Common myeloid progenitor, CD34-positive (primary cell): ENCODE measurements at regions not wholly inside any gene's neighbourhood (a gene's known extent, or its start where the extent isn't known, plus 50 kb on each side); places are given as distances from the start of the nearest gene placed in this dataset.

Experiments
- CTCF ChIA-PET: fragments of 350-600 bp; sonication (Branson Sonifier 250); formaldehyde crosslinking; loops from one replicate; lab custom pipeline; 2021; ENCODE audit warnings: antibody characterized with exemption; lab: Charles Lee
- POLR2A ChIA-PET: fragments of 350-600 bp; sonication (Branson Sonifier 250); formaldehyde crosslinking; loops from one replicate; lab custom pipeline; 2021; ENCODE audit warnings: antibody characterized with exemption; lab: Charles Lee
- DNase-seq, 3 donors: peaks; one replicate each; pipeline versions ENCODE4 v3.0.0 to v3.0.0-alpha.2; 2013
- H3K27ac ChIP-seq, 2 experiments: 1 replicate in 1 of 2; 2 replicates in 1 of 2; pipeline ENCODE4 v1.7.0; 2013; ENCODE audit warnings: inconsistent platforms in 2 of 2, low read length in 2 of 2, mild to moderate bottlenecking in 2 of 2, low read depth in 1 of 2, moderate library complexity in 1 of 2; ENCODE audit not compliant: severe bottlenecking in 2 of 2, insufficient read depth in 1 of 2, poor library complexity in 1 of 2
- H3K27me3 ChIP-seq, 5 experiments: replicated peaks in 2 of 5; 1 replicate in 3 of 5; 2 replicates in 2 of 5; pipeline versions ENCODE4 v1.6.1 to v1.7.0; 2013; ENCODE audit warnings: low read length in 4 of 5, mild to moderate bottlenecking in 2 of 5, moderate library complexity in 2 of 5, inconsistent platforms in 1 of 5; ENCODE audit not compliant: insufficient read depth in 5 of 5, control insufficient read depth in 4 of 5
- H3K36me3 ChIP-seq, 4 experiments: 1 replicate in 2 of 4; 2 replicates in 2 of 4; pipeline versions ENCODE4 v1.6.1 to v1.7.0; 2013; ENCODE audit warnings: low read length in 3 of 4, control low read depth in 1 of 4, mild to moderate bottlenecking in 1 of 4; ENCODE audit not compliant: control insufficient read depth in 4 of 4, insufficient read depth in 4 of 4
- H3K4me1 ChIP-seq, 4 experiments: 1 replicate in 3 of 4; 2 replicates in 1 of 4; pipeline versions ENCODE4 v1.6.1 to v1.7.1; 2013; ENCODE audit warnings: low read length in 3 of 4, mild to moderate bottlenecking in 3 of 4, control low read depth in 1 of 4, inconsistent platforms in 1 of 4, moderate library complexity in 1 of 4; ENCODE audit not compliant: control insufficient read depth in 4 of 4, insufficient read depth in 4 of 4; ENCODE audit errors: control extremely low read depth in 1 of 4
- H3K4me3 ChIP-seq, 7 experiments: 1 replicate in 4 of 7; 2 replicates in 3 of 7; pipeline versions ENCODE4 v1.5.1 to v1.7.0; 2013; ENCODE audit warnings: mild to moderate bottlenecking in 7 of 7, low read length in 6 of 7, moderate library complexity in 6 of 7, inconsistent platforms in 2 of 7, low read depth in 2 of 7, control low read depth in 1 of 7; ENCODE audit not compliant: insufficient read depth in 4 of 7, control insufficient read depth in 1 of 7; ENCODE audit errors: extremely low read depth in 1 of 7
- H3K9me3 ChIP-seq, 5 experiments: 1 replicate in 4 of 5; 2 replicates in 1 of 5; pipeline versions ENCODE4 v1.6.1 to v1.7.1; 2013; ENCODE audit warnings: low read length in 4 of 5, mild to moderate bottlenecking in 2 of 5, inconsistent platforms in 1 of 5, low read depth in 1 of 5, moderate library complexity in 1 of 5; ENCODE audit not compliant: control insufficient read depth in 4 of 5, insufficient read depth in 2 of 5; ENCODE audit errors: control extremely low read depth in 1 of 5
- WGBS: methylation state at CpG from one replicate; pipeline ENCODE4 v1.1.5; 2013; ENCODE audit not compliant: insufficient coverage; 5-methylcytosine and 5-hydroxymethylcytosine counted together

DNA sequence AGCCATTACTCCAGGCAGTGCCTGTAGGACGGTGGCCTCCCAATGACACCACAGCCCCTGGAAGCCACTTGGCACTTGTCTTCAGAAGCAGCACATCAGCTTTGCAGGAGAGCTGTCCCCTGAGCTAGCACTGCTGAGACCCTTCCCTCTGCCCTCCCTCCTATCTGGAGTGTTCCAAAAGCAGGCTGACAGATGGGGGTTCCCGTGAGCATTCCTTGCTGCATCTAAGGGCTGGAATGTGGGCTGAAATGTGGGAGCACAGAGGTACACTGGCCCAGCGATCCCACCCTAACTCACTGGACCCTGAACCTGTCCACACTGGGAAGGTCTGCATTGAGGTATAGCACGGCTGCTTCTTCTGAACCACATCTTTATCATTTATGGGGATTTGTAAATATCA, 230.1 kb downstream of the ANAPC1 start:
- POLR2A ChIA-PET, result no interaction called here
- CTCF ChIA-PET, result no interaction called here
- DNase-seq, result no peak
- WGBS, result 100% methylated on average over 2 of the region's 4 CpGs
- peaks cover 0 to 8% (median 0%) of the 10 kb centered on the region in 5 experiments for H3K9me3 ChIP-seq
- H3K36me3 ChIP-seq, result no peaks in the 10 kb centered on the region
- H3K27ac ChIP-seq, result no peak overlapping the region
- H3K27me3 ChIP-seq, result no peaks in the 10 kb centered on the region
- H3K4me3 ChIP-seq, result no peak overlapping the region
- H3K4me1 ChIP-seq, result no peaks in the 10 kb centered on the region

DNA sequence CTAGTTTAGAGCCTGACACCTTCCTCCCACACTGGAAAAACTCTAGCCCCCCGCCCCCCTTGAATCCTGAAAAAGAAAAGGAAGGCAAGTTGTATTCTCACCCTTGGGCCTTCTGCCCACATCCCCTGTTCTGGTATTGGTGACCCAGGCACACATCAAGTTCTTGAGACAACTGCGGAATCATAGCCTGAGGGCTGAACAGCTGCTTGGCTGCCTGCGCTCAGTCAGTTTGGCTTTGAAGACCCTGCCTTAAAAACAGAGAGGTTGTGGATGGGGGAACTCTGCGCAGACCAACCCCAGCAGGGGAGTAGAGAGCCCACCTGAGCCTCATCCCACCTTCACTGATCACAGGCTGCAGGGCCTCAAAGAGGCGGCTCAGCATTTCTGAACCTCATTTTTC, 229.2 kb downstream of the ANAPC1 start:
- ChIA-PET POLR2A (no interaction called here), CTCF (no interaction called here)
- peaks cover 0 to 6% (median 0%) of the 10 kb centered on the region in 4 experiments for H3K4me1 ChIP-seq
- 94% methylated on average over 3 of the region's 5 CpGs for WGBS
- peaks cover 0 to 8% (median 0%) of the 10 kb centered on the region in 5 experiments for H3K9me3 ChIP-seq
- no peaks in the 10 kb centered on the region for H3K36me3 ChIP-seq
- no peak for DNase-seq
- H3K27ac ChIP-seq, result no peak overlapping the region
- H3K27me3 ChIP-seq, result no peaks in the 10 kb centered on the region
- no peak overlapping the region for H3K4me3 ChIP-seq

DNA sequence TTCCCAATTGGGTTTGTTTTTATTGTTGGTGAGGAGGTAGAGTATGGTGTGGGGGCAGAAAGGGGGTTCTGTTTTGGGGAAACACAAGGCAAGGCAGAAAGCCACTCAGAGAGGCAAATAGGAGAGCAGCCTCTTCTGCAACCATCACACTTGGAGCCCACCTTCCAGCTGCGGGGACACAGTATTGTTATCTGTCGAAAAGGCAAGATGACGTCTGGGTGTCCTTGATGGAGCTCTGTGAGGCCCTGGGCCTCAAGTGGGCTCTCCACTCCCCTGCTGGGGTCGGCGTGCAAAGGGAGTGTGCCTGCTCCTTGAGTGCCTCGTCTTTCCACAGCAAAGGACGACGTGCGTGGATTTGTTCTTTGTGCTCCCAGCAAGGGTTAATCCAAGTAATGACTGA, 227.6 kb downstream of the ANAPC1 start:
- POLR2A ChIA-PET, result no interaction called here
- CTCF ChIA-PET, result no interaction called here
- Histone ChIP-seq H3K27ac (no peak overlapping the region), H3K27me3 (no peaks in the 10 kb centered on the region), H3K9me3 (peaks cover 0 to 5% (median 0%) of the 10 kb centered on the region in 5 experiments), H3K4me3 (no peak overlapping the region), H3K36me3 (no peaks in the 10 kb centered on the region), H3K4me1 (peaks cover 0 to 8% (median 0%) of the 10 kb centered on the region in 4 experiments)
- WGBS, result 96% methylated on average over 9 of the region's 9 CpGs
- no peak for DNase-seq

DNA sequence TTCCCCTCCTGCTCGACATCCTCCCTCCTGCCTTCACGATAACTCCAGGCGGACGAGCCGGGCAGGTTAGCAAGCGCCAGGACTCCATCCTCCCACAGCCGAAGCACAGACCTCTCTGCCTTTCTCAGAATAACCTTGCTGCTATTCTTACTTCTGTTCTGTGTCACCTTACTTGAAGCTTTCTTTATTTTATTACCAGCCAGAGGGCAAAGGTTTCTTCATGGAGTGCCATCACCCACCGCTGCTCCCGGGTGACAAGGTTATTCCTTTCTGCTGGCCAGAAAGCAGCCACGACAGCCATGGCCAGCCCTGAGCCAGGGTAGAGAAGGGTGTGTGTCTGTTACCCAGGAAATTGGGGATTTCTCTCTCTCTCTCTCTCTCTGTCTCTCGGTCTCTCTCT, 227.1 kb downstream of the ANAPC1 start:
- Histone ChIP-seq H3K27me3 (no peaks in the 10 kb centered on the region), H3K27ac (no peak overlapping the region), H3K4me1 (peaks cover 0 to 8% (median 0%) of the 10 kb centered on the region in 4 experiments), H3K9me3 (peaks cover 0 to 2% (median 0%) of the 10 kb centered on the region in 5 experiments), H3K4me3 (no peak overlapping the region), H3K36me3 (no peaks in the 10 kb centered on the region)
- ChIA-PET POLR2A (no interaction called here), CTCF (no interaction called here)
- DNase-seq, result no peak
- WGBS, result 89% methylated on average over 11 of the region's 11 CpGs

DNA sequence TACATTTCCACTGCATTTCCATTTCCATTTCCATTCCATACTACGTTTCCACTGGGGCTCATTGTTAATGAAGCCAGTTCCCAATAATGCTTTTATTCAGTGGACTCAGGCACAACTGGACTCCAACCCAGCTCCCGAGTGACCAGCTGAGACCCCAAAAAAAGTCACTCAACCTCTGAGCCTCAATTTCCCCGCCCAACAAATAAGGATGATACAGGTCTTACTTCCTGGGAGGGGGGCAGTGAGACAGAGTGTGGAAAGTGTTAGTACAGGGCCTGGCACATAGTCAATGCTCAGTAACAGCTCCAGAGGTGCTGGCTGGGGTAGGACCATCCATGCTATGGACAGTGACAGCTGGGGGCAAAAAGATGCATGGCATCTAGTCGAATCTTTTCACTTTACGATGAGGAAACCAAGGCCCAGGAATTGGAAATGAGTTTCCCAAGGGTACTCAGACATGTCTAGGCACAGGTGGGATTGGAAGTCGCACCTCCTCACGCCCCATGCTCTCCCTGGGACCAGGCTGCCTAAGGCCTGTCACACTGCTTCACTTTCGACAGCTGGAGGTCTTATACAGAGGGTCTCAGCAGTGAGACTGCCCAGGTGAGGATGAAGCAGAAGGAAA, 226.5 kb downstream of the ANAPC1 start:
- Histone ChIP-seq H3K9me3 (no peaks in the 10 kb centered on the region), H3K27me3 (no peaks in the 10 kb centered on the region), H3K4me1 (peaks cover 0 to 8% (median under 1%) of the 10 kb centered on the region in 4 experiments), H3K36me3 (no peaks in the 10 kb centered on the region), H3K4me3 (no peak overlapping the region), H3K27ac (no peak overlapping the region)
- no peak for DNase-seq
- WGBS, result 90% methylated on average over 3 of the region's 8 CpGs
- POLR2A ChIA-PET, result no interaction called here
- CTCF ChIA-PET, result interaction anchor here (0.8 to 2.0 kb wide), 2 partner anchors 11 to 27 kb away, joined by 3 to 5 read pairs; no protein-coding TSS in a partner anchor

DNA sequence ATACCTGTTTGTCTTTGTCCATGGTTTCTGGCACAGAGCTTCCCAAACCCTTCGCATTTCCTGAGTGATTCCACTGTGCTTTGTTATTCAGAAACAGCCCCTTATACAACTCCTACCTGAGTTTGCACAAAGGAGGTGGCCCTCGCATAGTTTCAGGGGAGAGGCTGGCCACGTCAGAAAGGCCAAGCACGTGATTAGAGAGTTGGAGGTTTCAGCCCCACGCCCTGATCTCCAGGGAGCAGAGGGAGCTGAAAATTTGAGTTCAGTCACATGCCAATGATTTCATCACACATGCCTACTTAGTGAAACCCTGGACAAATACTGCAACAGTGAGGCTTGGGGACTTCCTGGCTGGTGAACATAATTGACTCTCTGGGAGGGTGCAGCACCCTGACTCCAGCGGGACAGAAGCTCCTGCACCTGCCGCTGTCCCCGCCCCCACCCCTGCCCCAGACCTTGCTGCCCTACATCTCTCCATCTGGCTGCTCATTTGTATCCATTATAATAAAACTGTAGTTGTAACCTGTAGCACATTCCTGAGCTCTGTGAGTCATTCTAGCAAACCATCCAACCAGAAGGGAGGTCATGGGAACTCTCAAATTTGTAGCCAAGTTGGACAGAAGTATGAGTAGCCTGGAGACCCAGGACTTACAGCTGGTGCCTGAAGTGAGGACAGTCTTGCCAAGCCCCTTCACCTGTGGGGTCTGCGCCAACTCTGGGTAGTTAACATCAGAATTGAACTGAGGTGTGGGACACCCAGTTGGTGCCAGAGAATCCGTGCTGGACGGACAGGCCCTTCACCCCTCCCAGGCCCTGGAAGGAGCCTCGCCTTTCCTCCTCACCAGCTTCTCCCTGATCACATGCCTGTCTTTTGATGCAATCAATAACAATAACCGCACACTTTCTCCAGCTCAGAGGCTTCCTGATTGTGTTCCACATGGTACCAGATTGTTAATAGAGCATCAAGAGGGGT, 224.3 kb downstream of the ANAPC1 start:
- no peaks in the 10 kb centered on the region for H3K9me3 ChIP-seq
- POLR2A ChIA-PET, result no interaction called here
- 93% methylated on average over 11 of the region's 13 CpGs for WGBS
- CTCF ChIA-PET, result interaction anchor here (0.6 to 2.0 kb wide), 2 partner anchors 9 to 1518 kb away, joined by 4 to 5 read pairs; no protein-coding TSS in a partner anchor
- H3K4me1 ChIP-seq, result peaks cover 0 to 14% (median 1%) of the 10 kb centered on the region in 4 experiments
- no peaks in the 10 kb centered on the region for H3K36me3 ChIP-seq
- DNase-seq, result no peak
- H3K4me3 ChIP-seq, result no peak overlapping the region
- H3K27ac ChIP-seq, result no peak overlapping the region
- no peaks in the 10 kb centered on the region for H3K27me3 ChIP-seq

DNA sequence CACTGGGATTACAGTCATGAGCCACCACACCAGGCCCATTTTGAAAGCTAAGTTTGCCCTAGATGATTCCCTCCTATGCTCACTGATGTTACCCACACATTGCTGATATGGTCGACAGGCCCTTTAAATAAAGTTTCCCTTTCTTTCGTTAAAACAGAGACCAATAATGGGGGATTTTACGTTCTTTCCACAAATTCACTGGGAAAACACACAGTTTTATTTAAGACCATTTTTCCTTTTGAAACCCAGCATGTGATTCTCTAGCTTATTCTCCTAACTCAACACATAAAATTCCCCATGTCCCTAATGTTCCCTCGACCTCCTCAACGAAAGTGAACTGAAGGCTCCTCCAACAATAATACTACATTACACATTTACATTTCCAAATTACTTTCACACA, 223.2 kb downstream of the ANAPC1 start:
- H3K4me1 ChIP-seq, result peaks cover 0 to 14% (median 1%) of the 10 kb centered on the region in 4 experiments
- no peak for DNase-seq
- CTCF ChIA-PET, result interaction anchor here (1.1 to 1.6 kb wide), 2 partner anchors 15 to 28 kb away, joined by 3 to 6 read pairs; no protein-coding TSS in a partner anchor
- POLR2A ChIA-PET, result no interaction called here
- no peak overlapping the region for H3K4me3 ChIP-seq
- no peaks in the 10 kb centered on the region for H3K36me3 ChIP-seq
- no peak overlapping the region for H3K27ac ChIP-seq
- WGBS, result 100% methylated on average over 5 of the region's 5 CpGs
- no peaks in the 10 kb centered on the region for H3K27me3 ChIP-seq
- no peaks in the 10 kb centered on the region for H3K9me3 ChIP-seq
